OCI-LY1 (cell line): ENCODE measurements at regions not wholly inside any gene's neighbourhood (a gene's known extent, or its start where the extent isn't known, plus 50 kb on each side); places are given as distances from the start of the nearest gene placed in this dataset.

Experiments
- H2AFZ ChIP-seq: fragments of 200-600 bp; sonication (generic), shearing (Covaris generic); 2 replicates; pipeline ENCODE4 v1.6.0; 2014; ENCODE audit warnings: antibody characterized with exemption, mild to moderate bottlenecking, low read length
- H3F3A ChIP-seq: fragments of 200-600 bp; sonication (generic), shearing (Covaris generic); 2 replicates; pipeline ENCODE4 v1.6.0; 2014; ENCODE audit warnings: mild to moderate bottlenecking, antibody characterized with exemption, low read length, moderate library complexity; ENCODE audit not compliant: insufficient read depth
- H3K27ac ChIP-seq: fragments of 200-600 bp; sonication (generic); 2 replicates; pipeline ENCODE4 v1.5.1; 2014; ENCODE audit warnings: low read length, mixed run types, mild to moderate bottlenecking, low read depth; ENCODE audit not compliant: poor library complexity, severe bottlenecking
- H3K27me3 ChIP-seq: fragments of 200-600 bp; sonication (generic); 2 replicates; pipeline ENCODE4 v1.6.0; 2014; ENCODE audit warnings: antibody characterized with exemption, mild to moderate bottlenecking, low read length, moderate library complexity; ENCODE audit not compliant: insufficient read depth
- H3K36me3 ChIP-seq: fragments of 200-600 bp; sonication (generic); 2 replicates; pipeline ENCODE4 v1.6.1; 2014; ENCODE audit warnings: mild to moderate bottlenecking, antibody characterized with exemption, low read length, moderate library complexity, mixed read lengths; ENCODE audit not compliant: insufficient read depth
- H3K4me1 ChIP-seq: fragments of 200-600 bp; sonication (generic); 2 replicates; pipeline ENCODE4 v1.5.1; 2014; ENCODE audit warnings: mild to moderate bottlenecking, low read length, moderate library complexity; ENCODE audit not compliant: insufficient read depth, severe bottlenecking
- H3K4me2 ChIP-seq: fragments of 200-600 bp; sonication (generic), shearing (Covaris generic); 2 replicates; pipeline ENCODE4 v1.6.1; 2014; ENCODE audit warnings: low read length
- H3K4me3 ChIP-seq: fragments of 200-600 bp; sonication (generic); 2 replicates; pipeline ENCODE4 v1.5.1; 2014; ENCODE audit warnings: low read length, low read depth, mild to moderate bottlenecking, mixed read lengths; ENCODE audit not compliant: poor library complexity, severe bottlenecking
- H3K79me2 ChIP-seq: fragments of 200-600 bp; shearing (Covaris generic); 2 replicates; pipeline ENCODE4 v1.6.1; 2016; ENCODE audit warnings: mixed run types, low read length, mixed read lengths; ENCODE audit not compliant: insufficient read depth
- H3K9ac ChIP-seq: fragments of 200-600 bp; sonication (generic), shearing (Covaris generic); 2 replicates; pipeline ENCODE4 v1.6.1; 2014; ENCODE audit warnings: mild to moderate bottlenecking, low read length, mixed read lengths
- H3K9me2 ChIP-seq: fragments of 200-600 bp; sonication (generic), shearing (Covaris generic); 2 replicates; pipeline ENCODE4 v1.6.1; 2014; ENCODE audit warnings: low read depth, mild to moderate bottlenecking, low read length, mixed read lengths
- H3K9me3 ChIP-seq: fragments of 200-600 bp; shearing (Covaris generic); 2 replicates; pipeline ENCODE4 v1.6.1; 2014; ENCODE audit warnings: low read length, mixed read lengths
- H4K20me1 ChIP-seq: fragments of 200-600 bp; sonication (generic), shearing (Covaris generic); 2 replicates; pipeline ENCODE4 v1.6.0; 2016; ENCODE audit warnings: mild to moderate bottlenecking, low read length; ENCODE audit not compliant: insufficient read depth
- EZH2 ChIP-seq: fragments of 200-600 bp; sonication (generic), shearing (Covaris generic); IDR thresholded peaks from 2 replicates; pipeline ENCODE4 v1.8.0; 2017; ENCODE audit warnings: borderline replicate concordance, mixed run types, mild to moderate bottlenecking, antibody characterized with exemption, low read length, moderate library complexity, mixed read lengths
- TF ChIP-seq, protein P1 (sequence below): fragments of 200-600 bp; sonication (generic), shearing (Covaris generic); IDR thresholded peaks from 2 replicates; pipeline ENCODE4 v1.5.1; 2017; ENCODE audit warnings: mild to moderate bottlenecking, antibody characterized with exemption, low read length, moderate library complexity, mixed read lengths

DNA sequence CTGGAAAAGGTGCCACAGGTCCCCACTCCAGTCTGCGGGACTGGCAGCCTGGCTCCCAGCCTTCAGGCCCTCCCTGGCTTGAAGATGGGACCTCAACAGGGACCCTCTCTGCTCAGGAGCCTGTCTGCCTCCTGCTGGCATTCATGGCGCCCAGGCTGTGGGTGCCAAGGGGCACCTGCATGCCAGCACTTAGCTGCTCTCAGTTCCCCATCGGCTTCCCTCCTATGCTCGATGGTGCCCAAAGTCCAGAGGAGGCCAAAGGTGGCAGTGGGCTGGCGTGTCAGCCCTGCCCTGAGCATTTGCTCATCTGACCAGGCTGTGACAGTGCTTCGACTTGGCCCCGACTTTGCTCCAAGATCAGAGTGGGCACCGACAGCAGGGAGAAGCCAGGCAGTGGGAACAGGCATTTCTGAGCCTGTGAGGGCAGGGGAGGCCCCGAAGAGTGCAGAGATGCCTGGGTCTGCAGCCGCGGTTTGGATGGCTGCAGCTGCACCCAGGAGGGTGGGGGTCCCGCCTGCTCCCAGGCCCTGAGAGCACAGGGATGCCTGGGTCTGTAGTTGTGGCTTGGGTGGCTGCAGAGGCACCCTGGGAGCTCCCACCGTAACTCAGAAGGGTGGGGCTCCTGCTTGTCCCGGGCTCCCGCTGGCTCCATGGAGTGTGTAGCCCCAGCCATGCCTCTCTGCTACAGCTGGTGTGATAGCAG lies 463.6 kb downstream of the TBC1D22A start:
- Histone ChIP-seq H3K79me2 (no peaks in the 10 kb centered on the region), H2AFZ (no peak overlapping the region), H3K9ac (no peak overlapping the region), H3K4me2 (no peak overlapping the region), H3K27me3 (no peaks in the 10 kb centered on the region), H3K9me3 (no peaks in the 10 kb centered on the region), H3K4me1 (no peaks in the 10 kb centered on the region), H3K36me3 (no peaks in the 10 kb centered on the region), H3F3A (no peaks in the 10 kb centered on the region), H3K4me3 (no peak overlapping the region), H3K9me2 (no peaks in the 10 kb centered on the region), H4K20me1 (no peaks in the 10 kb centered on the region), H3K27ac (no peak overlapping the region)
- TF ChIP-seq, protein P1, sequence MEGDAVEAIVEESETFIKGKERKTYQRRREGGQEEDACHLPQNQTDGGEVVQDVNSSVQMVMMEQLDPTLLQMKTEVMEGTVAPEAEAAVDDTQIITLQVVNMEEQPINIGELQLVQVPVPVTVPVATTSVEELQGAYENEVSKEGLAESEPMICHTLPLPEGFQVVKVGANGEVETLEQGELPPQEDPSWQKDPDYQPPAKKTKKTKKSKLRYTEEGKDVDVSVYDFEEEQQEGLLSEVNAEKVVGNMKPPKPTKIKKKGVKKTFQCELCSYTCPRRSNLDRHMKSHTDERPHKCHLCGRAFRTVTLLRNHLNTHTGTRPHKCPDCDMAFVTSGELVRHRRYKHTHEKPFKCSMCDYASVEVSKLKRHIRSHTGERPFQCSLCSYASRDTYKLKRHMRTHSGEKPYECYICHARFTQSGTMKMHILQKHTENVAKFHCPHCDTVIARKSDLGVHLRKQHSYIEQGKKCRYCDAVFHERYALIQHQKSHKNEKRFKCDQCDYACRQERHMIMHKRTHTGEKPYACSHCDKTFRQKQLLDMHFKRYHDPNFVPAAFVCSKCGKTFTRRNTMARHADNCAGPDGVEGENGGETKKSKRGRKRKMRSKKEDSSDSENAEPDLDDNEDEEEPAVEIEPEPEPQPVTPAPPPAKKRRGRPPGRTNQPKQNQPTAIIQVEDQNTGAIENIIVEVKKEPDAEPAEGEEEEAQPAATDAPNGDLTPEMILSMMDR = no peak
- TF ChIP-seq EZH2 = no peak

DNA sequence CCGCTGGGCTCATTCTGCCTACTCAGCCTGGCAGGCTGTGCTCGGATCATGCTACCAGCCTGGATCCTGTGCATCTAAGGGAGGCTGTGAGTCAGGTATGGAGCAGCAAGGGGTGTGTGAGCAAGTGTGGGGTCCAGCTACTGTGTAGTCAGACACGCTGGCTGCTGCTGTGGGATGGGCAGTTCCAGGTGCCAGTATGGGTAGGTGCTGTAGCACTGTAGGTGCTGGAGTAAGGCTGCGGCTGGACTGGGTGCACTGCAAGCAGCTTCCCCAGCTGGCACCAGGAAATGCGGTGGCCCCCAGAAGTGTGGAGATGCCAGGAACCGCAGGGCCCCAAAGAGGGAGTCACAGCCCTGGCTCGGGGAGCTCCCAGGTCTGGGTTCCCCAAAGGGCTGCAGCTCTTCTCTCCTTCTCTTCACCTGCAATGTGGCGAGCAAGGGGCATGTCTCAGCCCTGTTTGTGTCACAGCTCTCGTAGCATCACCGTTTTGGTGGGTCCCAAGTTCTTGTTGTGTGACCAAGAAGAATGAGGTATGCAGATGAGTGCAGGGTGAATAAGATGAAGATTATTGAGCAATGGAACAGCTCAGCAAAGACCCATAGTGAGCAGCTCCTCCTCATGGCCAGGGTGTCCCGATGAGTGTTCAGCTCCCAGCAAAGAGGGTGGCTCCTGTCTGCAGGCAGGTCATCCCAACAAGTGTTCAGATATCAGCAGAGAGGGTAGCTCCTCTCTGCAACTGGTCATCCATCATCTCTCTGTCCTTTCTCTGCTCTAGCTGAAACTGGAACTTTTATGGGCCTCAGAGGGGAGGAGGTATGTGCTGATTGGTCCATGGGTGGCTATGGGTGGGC lies 462.9 kb downstream of the TBC1D22A start:
- Histone ChIP-seq H3K27me3 (no peaks in the 10 kb centered on the region), H4K20me1 (no peaks in the 10 kb centered on the region), H3K27ac (no peak overlapping the region), H3K4me3 (no peak overlapping the region), H3K9me3 (no peaks in the 10 kb centered on the region), H3K36me3 (no peaks in the 10 kb centered on the region), H3K79me2 (no peaks in the 10 kb centered on the region), H3K4me1 (no peaks in the 10 kb centered on the region), H2AFZ (no peak overlapping the region), H3F3A (no peaks in the 10 kb centered on the region), H3K4me2 (no peak overlapping the region), H3K9ac (no peak overlapping the region), H3K9me2 (no peaks in the 10 kb centered on the region)
- TF ChIP-seq, protein P1 = no peak
- TF ChIP-seq EZH2 = no peak
